ENCODE measurements at regions not wholly inside any gene's neighbourhood (a gene's known extent, or its start where the extent isn't known, plus 50 kb on each side); places are given as distances from the start of the nearest gene placed in this dataset.

DNA sequence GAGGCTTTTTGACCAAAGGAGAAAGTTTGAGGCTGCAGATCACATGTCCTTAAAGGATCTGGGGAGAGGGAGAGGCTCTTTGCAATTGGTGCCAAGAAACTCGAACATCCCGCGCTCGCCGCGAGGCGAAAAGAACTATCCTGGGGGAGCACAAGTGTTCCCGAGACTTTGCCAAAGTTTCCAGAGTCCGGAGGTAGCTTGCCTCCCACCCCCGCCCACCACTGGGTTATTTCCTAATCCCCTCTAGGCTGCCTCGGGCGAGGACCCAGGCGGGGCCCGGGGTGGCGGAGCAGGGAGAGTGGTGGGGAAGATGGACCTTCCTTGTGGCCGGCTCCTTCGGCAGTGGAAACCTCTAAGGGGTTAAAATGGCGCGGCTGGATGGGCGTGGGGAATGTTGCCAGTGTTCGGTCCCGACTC lies 114.5 kb downstream of the KCNRG start:
- Histone ChIP-seq H3K27ac (ENCODE audit: low read depth in 1 of 2, low read length in 1 of 2) (no peak overlapping the region), H3K4me1 (ENCODE audit: control insufficient read depth in 5 of 5, insufficient read depth in 5 of 5, low read length in 5 of 5) (peaks cover 0 to 56% (median 12%) of the 10 kb centered on the region in 5 donors), H3K9ac (ENCODE audit: insufficient read depth in 1 of 2, low read length in 2 of 2) (no peak overlapping the region), H3K4me3 (peak overlapping the region; percentile 22), H3K27me3 (ENCODE audit: control insufficient read depth in 3 of 3, insufficient read depth in 3 of 3, low read length in 2 of 3) (peaks cover 0 to 61% (median 60%) of the 10 kb centered on the region in 3 donors), H3K36me3 (ENCODE audit: control insufficient read depth in 4 of 4, insufficient read depth in 4 of 4, low read length in 4 of 4) (no peaks in the 10 kb centered on the region), H3K9me3 (ENCODE audit: control insufficient read depth in 4 of 4, insufficient read depth in 3 of 4, low read length in 3 of 4) (peaks cover 0 to 3% (median 0%) of the 10 kb centered on the region in 4 donors)
- TF ChIP-seq CTCF (IDR thresholded peaks at IDR 0.05; ENCODE audit: control extremely low read depth, extremely low read depth) = no peak
- DNase-seq (peak; percentile 49 to 65 (median 55)), ATAC-seq (ENCODE audit: insufficient read depth, low FRiP score) (no peak)
- 9 to 19% methylated on average over 22 of the region's 22 CpGs for WGBS, 2 donors

DNA sequence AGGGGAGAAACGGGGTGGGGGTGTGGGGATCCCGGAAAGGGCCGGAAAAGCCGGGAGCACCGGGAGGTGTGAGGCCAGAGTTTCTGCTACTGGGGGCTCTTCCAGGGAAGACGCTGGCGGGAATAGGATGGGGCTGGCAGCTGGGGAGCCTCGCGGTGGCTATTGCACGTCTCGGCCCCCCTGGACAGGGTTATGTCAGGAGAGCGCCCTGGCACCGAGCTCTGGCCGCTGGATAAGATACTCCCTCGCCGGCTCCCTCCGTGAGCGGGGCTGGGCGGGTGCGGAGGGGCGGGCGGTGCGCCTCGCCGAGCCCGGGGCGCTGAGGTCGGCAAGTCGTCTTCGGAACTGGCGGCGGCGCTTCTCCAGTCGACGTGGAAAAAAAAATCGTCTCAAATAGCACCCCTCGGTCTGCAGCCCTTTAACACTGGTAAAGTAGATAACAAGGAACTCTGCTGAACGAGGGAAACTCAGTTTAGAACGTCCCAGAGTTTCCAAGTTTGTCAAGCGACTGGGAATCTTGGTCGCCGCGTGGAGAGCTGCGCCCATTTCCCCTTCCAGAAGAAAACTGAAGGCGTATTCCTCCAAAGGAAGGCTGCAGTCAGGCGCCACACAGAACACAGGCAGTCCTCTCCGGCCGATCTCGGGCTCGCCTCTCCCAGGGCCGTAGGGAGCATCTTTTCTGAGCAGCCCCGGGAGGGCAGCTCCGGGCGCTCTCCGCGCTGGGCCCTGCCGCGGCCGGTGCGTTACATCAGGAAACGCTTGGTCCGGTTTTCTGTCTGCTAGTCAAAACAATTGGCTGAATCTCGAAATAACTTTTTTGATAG lies 115.1 kb downstream of the KCNRG start:
- DNase-seq = peak; percentile 53 to 68 (median 56)
- Histone ChIP-seq H3K9ac (ENCODE audit: insufficient read depth in 1 of 2, low read length in 2 of 2) (no peak overlapping the region), H3K27ac (ENCODE audit: low read depth in 1 of 2, low read length in 1 of 2) (peak overlapping the region; percentile 26 to 48), H3K4me1 (ENCODE audit: control insufficient read depth in 5 of 5, insufficient read depth in 5 of 5, low read length in 5 of 5) (peaks cover 0 to 56% (median 12%) of the 10 kb centered on the region in 5 donors), H3K9me3 (ENCODE audit: control insufficient read depth in 4 of 4, insufficient read depth in 3 of 4, low read length in 3 of 4) (peaks cover 0 to 3% (median 0%) of the 10 kb centered on the region in 4 donors), H3K27me3 (ENCODE audit: control insufficient read depth in 3 of 3, insufficient read depth in 3 of 3, low read length in 2 of 3) (peaks cover 0 to 61% (median 61%) of the 10 kb centered on the region in 3 donors), H3K36me3 (ENCODE audit: control insufficient read depth in 4 of 4, insufficient read depth in 4 of 4, low read length in 4 of 4) (no peaks in the 10 kb centered on the region), H3K4me3 (peak overlapping the region; percentile 22)
- WGBS, 2 donors = 2 to 4% methylated on average over 58 to 63 of the region's 63 CpGs
- no peak for TF ChIP-seq CTCF (IDR thresholded peaks at IDR 0.05; ENCODE audit: control extremely low read depth, extremely low read depth)
- ATAC-seq (ENCODE audit: insufficient read depth, low FRiP score) = no peak

- peaks cover 0 to 71% (median 64%) of the 10 kb centered on the region in 3 donors for H3K27me3 ChIP-seq (ENCODE audit: control insufficient read depth in 3 of 3, insufficient read depth in 3 of 3, low read length in 2 of 3)
These were observed 117.0 kb downstream of the KCNRG start for GRCh38 chr13:50131920-50132903.

More at GRCh38 chr13:50131920-50132903, 117.0 kb downstream of the KCNRG start:
- H3K4me1 ChIP-seq (ENCODE audit: control insufficient read depth in 5 of 5, insufficient read depth in 5 of 5, low read length in 5 of 5) = peaks cover 0 to 42% (median 12%) of the 10 kb centered on the region in 5 donors
- TF ChIP-seq CTCF (IDR thresholded peaks at IDR 0.05; ENCODE audit: control extremely low read depth, extremely low read depth) = no peak
- no peak overlapping the region for H3K4me3 ChIP-seq
- no peak for ATAC-seq (ENCODE audit: insufficient read depth, low FRiP score)
- H3K27ac ChIP-seq (ENCODE audit: low read depth in 1 of 2, low read length in 1 of 2) = no peak overlapping the region
- peaks cover 0 to 3% (median 0%) of the 10 kb centered on the region in 4 donors for H3K9me3 ChIP-seq (ENCODE audit: control insufficient read depth in 4 of 4, insufficient read depth in 3 of 4, low read length in 3 of 4)
- peak; percentile 41 to 68 (median 47) for DNase-seq
- H3K9ac ChIP-seq (ENCODE audit: insufficient read depth in 1 of 2, low read length in 2 of 2) = no peak overlapping the region
- WGBS, 2 donors = 24 to 47% methylated on average over 34 of the region's 34 CpGs
- no peaks in the 10 kb centered on the region for H3K36me3 ChIP-seq (ENCODE audit: control insufficient read depth in 4 of 4, insufficient read depth in 4 of 4, low read length in 4 of 4)

Measured in lung (tissue), 11 donors.